Liver (tissue), 3 donors: ENCODE measurements at regions not wholly inside any gene's neighbourhood (a gene's known extent, or its start where the extent isn't known, plus 50 kb on each side); places are given as distances from the start of the nearest gene placed in this dataset.

ENCODE experiments used
- ATF3 ChIP-seq: IDR thresholded peaks from 2 replicates; pipeline ENCODE4 v1.6.1; 2016; ENCODE audit warnings: antibody characterized with exemption
- CTCF ChIP-seq: fragments of 150-350 bp; IDR thresholded peaks from 2 replicates; pipeline ENCODE4 v1.5.1; 2017; ENCODE audit warnings: improper control_type of control experiment, low read depth, low read length; ENCODE audit not compliant: missing input control
- RAD21 ChIP-seq, 2 donors: IDR thresholded peaks; 2 replicates each; pipeline ENCODE4 v1.6.1; 2016; ENCODE audit warnings: antibody characterized with exemption in 2 of 2, mild to moderate bottlenecking in 2 of 2
- RXRA ChIP-seq, 2 donors: IDR thresholded peaks; 2 replicates each; pipeline ENCODE4 v1.6.1; 2017 to 2018; ENCODE audit warnings: antibody characterized with exemption in 2 of 2, mild to moderate bottlenecking in 1 of 2
- TAF1 ChIP-seq: conservative IDR thresholded peaks from 2 replicates; pipeline ENCODE4 v1.6.1; 2016; ENCODE audit warnings: antibody characterized with exemption, mild to moderate bottlenecking
- donor health status: healthy.
- donor health status: healthy.

- TF ChIP-seq CTCF (no peak), RAD21 (IDR thresholded peaks at IDR 0.05) (no peak), RXRA (IDR thresholded peaks at IDR 0.05) (no peak), ATF3 (no peak), TAF1 (no peak)
Measured at GRCh38 chr11:41522391-41522790, 62.9 kb upstream of the LRRC4C start.
